SK-N-SH treated with all-trans-retinoic acid at 6 μM for 48 hours (cell line): ENCODE measurements at regions not wholly inside any gene's neighbourhood (a gene's known extent, or its start where the extent isn't known, plus 50 kb on each side); places are given as distances from the start of the nearest gene placed in this dataset.
A peak's percentile ranks its signal among the peaks of the same experiment; 100 is the strongest.

Experiments
- ATAC-seq: fragments of 200-7000 bp; cut with Tn5 transposase; 3 replicates; pipeline ENCODE4 v1.9.1; 2020; ENCODE audit warnings: mild to moderate bottlenecking, moderate library complexity
- ARNTL ChIP-seq: fragments of 450-650 bp; formaldehyde crosslinking; IDR thresholded peaks from 2 replicates; pipeline ENCODE4 v1.5.0; 2020; ENCODE audit warnings: low read depth, mild to moderate bottlenecking, moderate library complexity, borderline replicate concordance
- BACH2 ChIP-seq: fragments of 250-450 bp; sonication (Bioruptor Pico); IDR thresholded peaks from 2 replicates; pipeline ENCODE4 v1.9.0; 2021; ENCODE audit warnings: mild to moderate bottlenecking, borderline replicate concordance
- ESRRG ChIP-seq: fragments of 250-450 bp; sonication (Bioruptor Pico); IDR thresholded peaks from 2 replicates; pipeline ENCODE4 v1.6.1; 2021; ENCODE audit warnings: mild to moderate bottlenecking
- ISL1 ChIP-seq: fragments of 250-450 bp; sonication (Bioruptor Pico); IDR thresholded peaks from 2 replicates; pipeline ENCODE4 v2.1.2; 2022; ENCODE audit warnings: mild to moderate bottlenecking, moderate library complexity
- OSR1 ChIP-seq: fragments of 250-450 bp; sonication (Bioruptor Pico); IDR thresholded peaks from 2 replicates; pipeline ENCODE4 v1.8.0; 2022; ENCODE audit warnings: moderate library complexity, mild to moderate bottlenecking, inconsistent platforms
- PPARA ChIP-seq: fragments of 250-450 bp; sonication (Bioruptor Pico); IDR thresholded peaks from 2 replicates; pipeline ENCODE4 v1.5.0; 2020; ENCODE audit warnings: mild to moderate bottlenecking, borderline replicate concordance
- RARB ChIP-seq: fragments of 250-450 bp; sonication (Bioruptor Pico); IDR thresholded peaks from 2 replicates; pipeline ENCODE4 v1.8.0; 2021; ENCODE audit warnings: mild to moderate bottlenecking, moderate library complexity
- SNAI2 ChIP-seq: fragments of 250-450 bp; sonication (Bioruptor Pico); IDR thresholded peaks from 2 replicates; pipeline ENCODE4 v1.5.0; 2020; ENCODE audit warnings: mild to moderate bottlenecking, moderate library complexity
- TCF4 ChIP-seq: fragments of 250-450 bp; sonication (Bioruptor Pico); IDR thresholded peaks from 2 replicates; pipeline ENCODE4 v1.8.0; 2021; ENCODE audit warnings: mild to moderate bottlenecking, moderate library complexity, borderline replicate concordance
- TOX ChIP-seq: fragments of 250-450 bp; sonication (Bioruptor Pico); IDR thresholded peaks from 2 replicates; pipeline ENCODE4 v1.8.0; 2021; ENCODE audit warnings: mild to moderate bottlenecking, moderate library complexity, borderline replicate concordance
- ZC3H10 ChIP-seq: fragments of 250-450 bp; sonication (Bioruptor Pico); IDR thresholded peaks from 2 replicates; pipeline ENCODE4 v1.5.1; 2021; ENCODE audit warnings: mild to moderate bottlenecking, moderate library complexity
- ZFP3 ChIP-seq: fragments of 250-450 bp; sonication (Bioruptor Pico); IDR thresholded peaks from 2 replicates; pipeline ENCODE4 v1.5.0; 2020; ENCODE audit warnings: mild to moderate bottlenecking, moderate library complexity
- ZNF565 ChIP-seq: fragments of 450-650 bp; formaldehyde crosslinking; conservative IDR thresholded peaks from 2 replicates; pipeline ENCODE4 v1.5.0; 2020; ENCODE audit warnings: low read depth, mild to moderate bottlenecking, moderate library complexity
- ZNF70 ChIP-seq: fragments of 450-650 bp; formaldehyde crosslinking; IDR thresholded peaks from 2 replicates; pipeline ENCODE4 v1.5.0; 2020; ENCODE audit warnings: mild to moderate bottlenecking, moderate library complexity
- TF ChIP-seq, protein P1 (sequence below): fragments of 250-450 bp; sonication (Bioruptor Pico); IDR thresholded peaks from 2 replicates; pipeline ENCODE4 v1.5.1; 2020; ENCODE audit warnings: low read depth, mild to moderate bottlenecking, moderate library complexity
- TF ChIP-seq, protein P2 (sequence below): fragments of 250-450 bp; sonication (Bioruptor Pico); IDR thresholded peaks from 2 replicates; pipeline ENCODE4 v1.5.0; 2020; ENCODE audit warnings: mild to moderate bottlenecking, moderate library complexity
- TF ChIP-seq, protein P3 (sequence below): fragments of 250-450 bp; sonication (Bioruptor Pico); IDR thresholded peaks from 2 replicates; pipeline ENCODE4 v1.5.1; 2021; ENCODE audit warnings: mild to moderate bottlenecking, moderate library complexity
- TF ChIP-seq, protein P4 (sequence below): fragments of 250-450 bp; sonication (Bioruptor Pico); IDR thresholded peaks from 2 replicates; pipeline ENCODE4 v1.8.0; 2021; ENCODE audit warnings: low read depth, mild to moderate bottlenecking, moderate library complexity, borderline replicate concordance

DNA sequence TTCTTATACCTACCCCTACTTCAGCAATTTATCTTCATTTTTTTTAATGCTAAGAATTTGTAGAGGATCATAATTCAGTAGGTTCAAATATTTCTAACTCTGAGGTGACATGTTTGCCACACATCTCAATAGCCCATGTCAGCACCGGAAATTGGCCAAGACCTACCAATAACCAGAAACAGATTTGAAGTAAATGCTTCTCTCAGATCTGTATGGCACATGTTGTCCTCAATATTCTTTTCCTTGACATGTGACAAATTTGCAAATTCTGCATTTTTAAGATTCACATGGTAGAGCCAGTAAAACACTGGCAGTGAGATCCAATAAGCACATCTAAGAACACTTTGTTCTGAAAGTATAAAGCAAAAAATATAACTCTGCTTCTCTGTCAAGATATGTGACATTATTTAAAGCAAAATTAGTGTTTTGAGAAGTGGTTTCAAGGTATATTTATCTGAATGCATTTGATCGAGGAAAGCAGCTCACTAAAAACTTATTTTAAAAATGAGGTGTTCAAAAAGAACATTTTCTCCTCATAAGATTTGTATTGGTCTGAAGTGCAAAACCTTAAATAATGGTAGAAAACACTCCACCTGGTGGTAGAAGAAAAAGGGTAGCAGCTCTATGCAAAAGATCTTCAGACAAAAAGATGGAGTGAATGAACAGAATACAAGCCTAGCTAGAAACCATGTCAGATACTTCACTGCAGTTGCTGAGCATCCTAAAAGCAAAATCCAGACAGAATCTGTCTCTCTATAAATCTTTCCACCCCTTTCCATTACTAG is 513.8 kb upstream of the FAM241A start (continued):
- TF ChIP-seq, protein P1, sequence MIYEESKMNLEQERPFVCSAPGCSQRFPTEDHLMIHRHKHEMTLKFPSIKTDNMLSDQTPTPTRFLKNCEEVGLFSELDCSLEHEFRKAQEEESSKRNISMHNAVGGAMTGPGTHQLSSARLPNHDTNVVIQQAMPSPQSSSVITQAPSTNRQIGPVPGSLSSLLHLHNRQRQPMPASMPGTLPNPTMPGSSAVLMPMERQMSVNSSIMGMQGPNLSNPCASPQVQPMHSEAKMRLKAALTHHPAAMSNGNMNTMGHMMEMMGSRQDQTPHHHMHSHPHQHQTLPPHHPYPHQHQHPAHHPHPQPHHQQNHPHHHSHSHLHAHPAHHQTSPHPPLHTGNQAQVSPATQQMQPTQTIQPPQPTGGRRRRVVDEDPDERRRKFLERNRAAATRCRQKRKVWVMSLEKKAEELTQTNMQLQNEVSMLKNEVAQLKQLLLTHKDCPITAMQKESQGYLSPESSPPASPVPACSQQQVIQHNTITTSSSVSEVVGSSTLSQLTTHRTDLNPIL (CRISPR knock-in tag): no peak
- TF ChIP-seq TCF4 (no peak), ZNF70 (no peak)

DNA sequence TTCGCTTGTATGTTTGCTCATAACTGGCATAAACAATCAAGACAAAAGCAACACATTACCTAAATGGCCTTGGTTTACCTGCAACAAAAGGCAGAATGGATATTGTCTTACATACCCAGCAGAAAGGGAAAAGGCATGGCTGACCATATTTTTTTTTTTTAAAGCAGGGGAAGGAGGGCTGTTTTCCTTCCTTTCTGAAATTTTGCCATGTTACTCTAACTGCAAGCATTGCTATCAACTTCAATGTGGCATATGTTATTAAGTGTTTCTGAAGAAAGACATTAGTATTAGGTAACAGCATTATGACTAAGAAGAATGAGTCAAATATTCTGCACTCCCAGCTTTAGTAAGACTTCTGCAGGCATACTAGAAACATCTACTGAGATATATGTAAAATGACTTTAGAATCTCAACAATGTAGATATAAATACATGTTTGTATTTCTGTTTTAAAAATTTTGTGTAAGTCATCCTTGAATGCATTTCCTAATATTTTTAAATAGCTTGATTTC is 512.6 kb upstream of the FAM241A start:
- TF ChIP-seq, protein P1 (CRISPR knock-in tag): no peak
- TF ChIP-seq, protein P2, sequence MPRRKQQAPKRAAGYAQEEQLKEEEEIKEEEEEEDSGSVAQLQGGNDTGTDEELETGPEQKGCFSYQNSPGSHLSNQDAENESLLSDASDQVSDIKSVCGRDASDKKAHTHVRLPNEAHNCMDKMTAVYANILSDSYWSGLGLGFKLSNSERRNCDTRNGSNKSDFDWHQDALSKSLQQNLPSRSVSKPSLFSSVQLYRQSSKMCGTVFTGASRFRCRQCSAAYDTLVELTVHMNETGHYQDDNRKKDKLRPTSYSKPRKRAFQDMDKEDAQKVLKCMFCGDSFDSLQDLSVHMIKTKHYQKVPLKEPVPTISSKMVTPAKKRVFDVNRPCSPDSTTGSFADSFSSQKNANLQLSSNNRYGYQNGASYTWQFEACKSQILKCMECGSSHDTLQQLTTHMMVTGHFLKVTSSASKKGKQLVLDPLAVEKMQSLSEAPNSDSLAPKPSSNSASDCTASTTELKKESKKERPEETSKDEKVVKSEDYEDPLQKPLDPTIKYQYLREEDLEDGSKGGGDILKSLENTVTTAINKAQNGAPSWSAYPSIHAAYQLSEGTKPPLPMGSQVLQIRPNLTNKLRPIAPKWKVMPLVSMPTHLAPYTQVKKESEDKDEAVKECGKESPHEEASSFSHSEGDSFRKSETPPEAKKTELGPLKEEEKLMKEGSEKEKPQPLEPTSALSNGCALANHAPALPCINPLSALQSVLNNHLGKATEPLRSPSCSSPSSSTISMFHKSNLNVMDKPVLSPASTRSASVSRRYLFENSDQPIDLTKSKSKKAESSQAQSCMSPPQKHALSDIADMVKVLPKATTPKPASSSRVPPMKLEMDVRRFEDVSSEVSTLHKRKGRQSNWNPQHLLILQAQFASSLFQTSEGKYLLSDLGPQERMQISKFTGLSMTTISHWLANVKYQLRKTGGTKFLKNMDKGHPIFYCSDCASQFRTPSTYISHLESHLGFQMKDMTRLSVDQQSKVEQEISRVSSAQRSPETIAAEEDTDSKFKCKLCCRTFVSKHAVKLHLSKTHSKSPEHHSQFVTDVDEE (CRISPR knock-in tag): no peak
- TF ChIP-seq TOX (CRISPR knock-in tag): no peak
- ATAC-seq: no peak

DNA sequence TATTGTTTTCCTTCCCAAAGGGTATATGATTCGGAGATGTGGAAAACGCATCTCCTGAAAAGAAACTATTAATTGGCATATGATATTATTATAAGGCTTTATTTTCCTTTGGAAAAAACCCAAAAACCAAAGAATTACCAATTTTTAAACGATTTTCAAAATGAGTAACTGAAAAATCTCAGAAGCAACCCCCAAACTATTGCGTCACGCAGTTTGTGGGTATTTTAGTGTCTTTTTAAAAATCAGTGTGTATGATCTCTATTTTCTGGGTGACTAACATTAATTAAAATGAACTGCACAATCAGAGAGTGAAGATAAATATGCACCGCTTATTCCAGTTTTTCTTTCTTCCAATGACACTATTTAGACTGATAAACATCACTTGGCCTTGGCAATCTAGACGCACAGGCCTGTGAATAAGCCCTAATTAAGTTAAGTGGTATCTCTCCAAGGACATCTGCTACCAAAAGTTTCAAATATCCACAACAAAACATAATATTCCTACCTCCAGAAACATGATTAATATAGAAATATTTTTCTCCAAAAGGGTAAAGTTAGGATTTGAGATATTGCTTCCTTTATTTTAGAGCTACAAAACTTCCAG is 511.5 kb upstream of the FAM241A start:
- no peak for TF ChIP-seq PPARA
- TF ChIP-seq, protein P2 (CRISPR knock-in tag): no peak
- TF ChIP-seq OSR1 (CRISPR knock-in tag): no peak
- peak; percentile 34; the same call in 1 of the 2 replicates for TF ChIP-seq TCF4
- TF ChIP-seq ZNF70: no peak
- TF ChIP-seq, protein P1 (CRISPR knock-in tag): no peak
- no peak for TF ChIP-seq ZFP3 (CRISPR knock-in tag)
- TF ChIP-seq, all 23 proteins: peak for 1
- no peak for ATAC-seq

DNA sequence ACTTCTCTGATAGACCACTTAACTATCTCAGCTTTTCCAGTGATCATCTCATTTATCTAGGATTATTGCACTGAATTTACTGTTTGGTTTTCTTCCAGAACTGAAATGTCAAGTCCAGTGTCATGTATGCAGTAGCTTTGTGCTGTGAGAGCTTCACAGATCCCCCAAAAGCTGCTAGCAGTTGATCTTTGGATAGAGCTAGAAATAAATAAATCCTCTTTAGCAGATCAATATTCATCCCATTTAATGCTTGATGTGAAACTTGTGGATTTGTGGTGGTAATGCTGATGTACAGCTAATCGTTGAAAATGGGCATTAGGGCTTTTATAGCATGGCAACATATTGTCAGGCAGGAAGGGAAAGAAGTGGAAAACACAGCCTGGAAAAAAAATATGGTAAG is 509.6 kb upstream of the FAM241A start:
- no peak for ATAC-seq
- TF ChIP-seq SNAI2 (no peak), ARNTL (no peak), ZNF565 (CRISPR knock-in tag) (no peak), ISL1 (CRISPR knock-in tag) (no peak), PPARA (no peak)

DNA sequence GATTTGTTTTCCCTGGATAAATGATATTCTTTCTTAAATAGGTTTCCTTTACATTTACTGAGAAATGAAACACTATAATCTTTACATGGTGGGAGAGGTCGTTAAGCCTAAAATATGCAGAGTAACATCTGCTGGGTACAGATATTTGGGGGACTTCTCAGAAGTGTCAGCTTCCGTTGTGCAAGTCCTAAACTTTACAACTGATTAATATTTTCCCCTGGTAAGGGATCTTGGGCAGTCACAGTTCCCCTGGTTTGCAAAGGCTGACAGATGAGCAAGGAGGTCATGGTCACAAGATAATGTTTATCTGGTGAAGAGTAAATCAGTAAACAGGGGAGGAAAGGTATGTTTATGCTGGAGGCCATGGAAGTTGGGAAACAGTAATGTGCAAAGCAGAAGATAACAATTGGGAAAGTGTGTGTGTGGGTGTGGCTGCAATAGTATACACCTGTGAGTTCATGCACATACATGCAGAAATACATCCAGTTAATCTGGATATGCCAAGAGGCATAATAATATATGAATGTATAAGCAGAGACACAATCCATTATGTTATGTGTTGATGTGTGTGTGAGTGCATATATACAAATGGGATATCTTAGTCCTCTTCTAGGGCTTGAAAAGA is 508.2 kb upstream of the FAM241A start:
- TF ChIP-seq SNAI2: no peak
- TF ChIP-seq BACH2 (CRISPR knock-in tag): no peak
- TF ChIP-seq TOX (CRISPR knock-in tag): no peak
- TF ChIP-seq ARNTL: no peak
- no peak for TF ChIP-seq ZFP3 (CRISPR knock-in tag)
- no peak for TF ChIP-seq ESRRG (CRISPR knock-in tag)
- no peak for TF ChIP-seq ISL1 (CRISPR knock-in tag)
- TF ChIP-seq, protein P3, sequence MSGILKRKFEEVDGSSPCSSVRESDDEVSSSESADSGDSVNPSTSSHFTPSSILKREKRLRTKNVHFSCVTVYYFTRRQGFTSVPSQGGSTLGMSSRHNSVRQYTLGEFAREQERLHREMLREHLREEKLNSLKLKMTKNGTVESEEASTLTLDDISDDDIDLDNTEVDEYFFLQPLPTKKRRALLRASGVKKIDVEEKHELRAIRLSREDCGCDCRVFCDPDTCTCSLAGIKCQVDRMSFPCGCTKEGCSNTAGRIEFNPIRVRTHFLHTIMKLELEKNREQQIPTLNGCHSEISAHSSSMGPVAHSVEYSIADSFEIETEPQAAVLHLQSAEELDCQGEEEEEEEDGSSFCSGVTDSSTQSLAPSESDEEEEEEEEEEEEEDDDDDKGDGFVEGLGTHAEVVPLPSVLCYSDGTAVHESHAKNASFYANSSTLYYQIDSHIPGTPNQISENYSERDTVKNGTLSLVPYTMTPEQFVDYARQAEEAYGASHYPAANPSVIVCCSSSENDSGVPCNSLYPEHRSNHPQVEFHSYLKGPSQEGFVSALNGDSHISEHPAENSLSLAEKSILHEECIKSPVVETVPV: no peak
- no peak for TF ChIP-seq RARB (CRISPR knock-in tag)
- no peak for TF ChIP-seq ZNF565 (CRISPR knock-in tag)
- no peak for TF ChIP-seq ZC3H10 (CRISPR knock-in tag)
- TF ChIP-seq, protein P4, sequence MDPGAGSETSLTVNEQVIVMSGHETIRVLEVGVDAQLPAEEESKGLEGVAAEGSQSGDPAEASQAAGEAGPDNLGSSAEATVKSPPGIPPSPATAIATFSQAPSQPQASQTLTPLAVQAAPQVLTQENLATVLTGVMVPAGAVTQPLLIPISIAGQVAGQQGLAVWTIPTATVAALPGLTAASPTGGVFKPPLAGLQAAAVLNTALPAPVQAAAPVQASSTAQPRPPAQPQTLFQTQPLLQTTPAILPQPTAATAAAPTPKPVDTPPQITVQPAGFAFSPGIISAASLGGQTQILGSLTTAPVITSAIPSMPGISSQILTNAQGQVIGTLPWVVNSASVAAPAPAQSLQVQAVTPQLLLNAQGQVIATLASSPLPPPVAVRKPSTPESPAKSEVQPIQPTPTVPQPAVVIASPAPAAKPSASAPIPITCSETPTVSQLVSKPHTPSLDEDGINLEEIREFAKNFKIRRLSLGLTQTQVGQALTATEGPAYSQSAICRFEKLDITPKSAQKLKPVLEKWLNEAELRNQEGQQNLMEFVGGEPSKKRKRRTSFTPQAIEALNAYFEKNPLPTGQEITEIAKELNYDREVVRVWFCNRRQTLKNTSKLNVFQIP: no peak
- TF ChIP-seq ZNF70: no peak
- no peak for ATAC-seq
